B cell (primary cell): ENCODE measurements at regions not wholly inside any gene's neighbourhood (a gene's known extent, or its start where the extent isn't known, plus 50 kb on each side); places are given as distances from the start of the nearest gene placed in this dataset.

Source experiments
- ATAC-seq: fragments of 200-7000 bp; cut with Tn5 transposase; one replicate; pipeline ENCODE4 v1.10.0; 2021; ENCODE audit warnings: low read depth, mild to moderate bottlenecking, moderate number of reproducible peaks, moderate library complexity
- CTCF ChIA-PET: fragments of 350-600 bp; sonication (Branson Sonifier 250); formaldehyde crosslinking; loops from one replicate; lab custom pipeline; 2021; ENCODE audit warnings: antibody characterized with exemption, inconsistent platforms; lab: Charles Lee
- POLR2A ChIA-PET: fragments of 350-600 bp; sonication (Branson Sonifier 250); formaldehyde crosslinking; loops from one replicate; lab custom pipeline; 2021; ENCODE audit warnings: antibody characterized with exemption; lab: Charles Lee
- DNase-seq: peaks from one replicate; pipeline ENCODE4 v3.0.0; 2013
- H2AFZ ChIP-seq: 2 replicates; pipeline ENCODE4 v1.6.1; 2012; ENCODE audit warnings: mild to moderate bottlenecking, low read depth, low read length; ENCODE audit not compliant: insufficient read depth, poor library complexity, severe bottlenecking
- H3K27ac ChIP-seq, 2 donors: 1 replicate in 1 of 2; 2 replicates in 1 of 2; pipeline ENCODE4 v1.5.1; 2012 to 2013; ENCODE audit warnings: low read length in 2 of 2, mild to moderate bottlenecking in 2 of 2, moderate library complexity in 1 of 2
- H3K27me3 ChIP-seq, 4 experiments: fragments of 200-600 bp in 1 of 4; sonication (generic) in 1 of 4; replicated peaks in 1 of 4; 1 replicate in 2 of 4; 2 replicates in 2 of 4; pipeline versions ENCODE4 v1.6.1 to v1.7.0; 2013 to 2016; ENCODE audit warnings: low read length in 3 of 4, mild to moderate bottlenecking in 2 of 4, mixed read lengths in 1 of 4, moderate library complexity in 1 of 4; ENCODE audit not compliant: insufficient read depth in 4 of 4, control insufficient read depth in 3 of 4; ENCODE audit errors: control extremely low read depth in 1 of 4
- H3K36me3 ChIP-seq, 2 experiments: replicated peaks in 1 of 2; 1 replicate in 1 of 2; 2 replicates in 1 of 2; pipeline versions ENCODE4 v1.6.1 to v1.7.1; 2013; ENCODE audit warnings: low read length in 1 of 2; ENCODE audit not compliant: insufficient read depth in 2 of 2, control insufficient read depth in 1 of 2; ENCODE audit errors: control extremely low read depth in 1 of 2, extremely low read depth in 1 of 2
- H3K4me1 ChIP-seq, 2 donors: fragments of 200-600 bp in 1 of 2; sonication (generic) in 1 of 2; 1 replicate in 1 of 2; 2 replicates in 1 of 2; pipeline versions ENCODE4 v1.5.1 to v1.6.1; 2013 to 2017; ENCODE audit warnings: low read length in 2 of 2; ENCODE audit not compliant: control insufficient read depth in 2 of 2, insufficient read depth in 2 of 2
- H3K4me2 ChIP-seq: replicated peaks from 2 replicates; pipeline ENCODE3; 2012; ENCODE audit warnings: mild to moderate bottlenecking, low read depth, low read length; ENCODE audit not compliant: poor library complexity, severe bottlenecking
- H3K4me3 ChIP-seq, 5 experiments: fragments of 200-600 bp in 1 of 5; sonication (generic) in 1 of 5; 1 replicate in 3 of 5; 2 replicates in 2 of 5; pipeline versions ENCODE4 v1.5.1 to v1.7.0; 2011 to 2016; ENCODE audit warnings: low read length in 4 of 5, mild to moderate bottlenecking in 4 of 5, low read depth in 2 of 5, control low read depth in 1 of 5, moderate library complexity in 1 of 5; ENCODE audit not compliant: insufficient read depth in 1 of 5; ENCODE audit errors: control extremely low read depth in 1 of 5, extremely low read depth in 1 of 5
- H3K79me2 ChIP-seq: fragments of 200-600 bp; sonication (generic); one replicate; pipeline ENCODE4 v1.6.0; 2016; ENCODE audit warnings: low read length; ENCODE audit not compliant: control insufficient read depth, insufficient read depth
- H3K9ac ChIP-seq: fragments of 200-600 bp; sonication (generic); 2 replicates; pipeline ENCODE4 v1.6.1; 2017; ENCODE audit warnings: mild to moderate bottlenecking, low read length, moderate library complexity
- H3K9me3 ChIP-seq, 3 donors: one replicate each; pipeline versions ENCODE4 v1.6.1 to v1.7.1; 2013; ENCODE audit warnings: low read length in 2 of 3; ENCODE audit not compliant: control insufficient read depth in 2 of 3, insufficient read depth in 1 of 3; ENCODE audit errors: control extremely low read depth in 1 of 3
- H4K20me1 ChIP-seq: 2 replicates; pipeline ENCODE4 v1.6.0; 2012; ENCODE audit warnings: mild to moderate bottlenecking, low read length; ENCODE audit not compliant: insufficient read depth, control insufficient read depth, poor library complexity, severe bottlenecking
- H3K27ac Mint-ChIP-seq: one replicate; pipeline ENCODE4 v1.8.0; 2021; ENCODE audit warnings: mixed read lengths
- H3K27me3 Mint-ChIP-seq: one replicate; pipeline ENCODE4 v1.8.0; 2021; ENCODE audit warnings: mixed read lengths
- H3K4me1 Mint-ChIP-seq: one replicate; pipeline ENCODE4 v1.8.0; 2021; ENCODE audit warnings: mixed read lengths
- H3K4me3 Mint-ChIP-seq: one replicate; pipeline ENCODE4 v1.8.0; 2021; ENCODE audit warnings: mixed read lengths
- H3K9me3 Mint-ChIP-seq: one replicate; pipeline ENCODE4 v1.8.0; 2022; ENCODE audit warnings: mixed read lengths; ENCODE audit not compliant: insufficient read depth
- CTCF ChIP-seq: fragments of 200-600 bp; IDR thresholded peaks from one replicate; pipeline ENCODE4 v1.8.0; 2022; ENCODE audit warnings: antibody characterized with exemption, mild to moderate bottlenecking
- EZH2 ChIP-seq: IDR thresholded peaks from 2 replicates; pipeline ENCODE4 v1.6.1; 2012; ENCODE audit warnings: borderline replicate concordance, low read depth, mild to moderate bottlenecking, moderate library complexity, low read length; ENCODE audit not compliant: insufficient read depth, poor library complexity, severe bottlenecking
- WGBS: methylation state at CpG from one replicate; pipeline ENCODE4 v1.1.5; 2013; ENCODE audit warnings: missing lambda C conversion rate; ENCODE audit not compliant: insufficient coverage; 5-methylcytosine and 5-hydroxymethylcytosine counted together
- intact Hi-C: fragments of 100-400 bp; cut with micrococcal nuclease; formaldehyde crosslinking; loops from one replicate; pipeline ENCODE4 v1.10.0; 2022

DNA sequence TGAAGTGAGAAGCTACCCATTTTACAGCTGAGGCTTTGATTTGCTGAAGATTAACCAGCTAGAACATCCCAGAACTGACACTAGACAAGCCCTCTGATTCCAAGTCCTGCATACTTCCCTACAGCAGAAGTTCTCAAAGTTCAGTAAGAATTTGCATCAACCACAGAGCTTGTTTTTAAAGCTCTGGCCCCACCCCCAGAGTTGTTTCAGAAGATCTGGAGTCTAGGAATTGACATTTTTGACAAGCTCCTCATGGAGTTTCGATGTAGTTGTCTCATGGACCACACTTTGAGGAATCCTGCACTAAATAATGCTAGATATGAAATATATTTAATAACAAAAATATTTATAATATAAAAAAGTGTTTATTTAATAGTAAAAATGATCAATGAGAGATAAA, 120.3 kb upstream of the ADAMTS18 start:
- Histone ChIP-seq H3K4me1 (no peaks in the 10 kb centered on the region), H3K9me3 (no peaks in the 10 kb centered on the region), H3K4me2 (no peak overlapping the region), H3K27me3 (peaks cover 0 to 2% (median 0%) of the 10 kb centered on the region in 4 experiments), H3K36me3 (no peaks in the 10 kb centered on the region), H4K20me1 (no peaks in the 10 kb centered on the region), H3K4me3 (no peak overlapping the region), H3K79me2 (no peaks in the 10 kb centered on the region), H2AFZ (no peak overlapping the region), H3K9ac (no peak overlapping the region), H3K27ac (no peak overlapping the region)
- no peak for TF ChIP-seq CTCF
- TF ChIP-seq EZH2, result no peak
- Mint-ChIP-seq H3K9me3 (no peaks in the 10 kb centered on the region), H3K27ac (no peak overlapping the region), H3K4me1 (no peaks in the 10 kb centered on the region), H3K27me3 (peaks cover 16% of the 10 kb centered on the region), H3K4me3 (no peak overlapping the region)
- ChIA-PET CTCF (interaction anchor here (0.7 to 1.4 kb wide), 3 partner anchors 8 to 319 kb away, joined by 3 read pairs; no protein-coding TSS in a partner anchor), POLR2A (no interaction called here)
- intact Hi-C loops, result no loop called here
- no peak for DNase-seq
- WGBS, result no CpG with 5 or more reads among the region's 1 CpG
- ATAC-seq, result no peak

GRCh38 chr16:77555791-77556190, 121.0 kb upstream of the ADAMTS18 start:
- intact Hi-C loops, result no loop called here
- CTCF ChIA-PET, result interaction anchor here (1.4 kb wide), 1 partner anchor 15 kb away, joined by 3 read pairs; no protein-coding TSS in a partner anchor
- WGBS, result 93% methylated on average over 11 of the region's 12 CpGs
- Histone ChIP-seq H3K4me2 (no peak overlapping the region), H2AFZ (no peak overlapping the region), H3K27ac (no peak overlapping the region), H3K4me1 (no peaks in the 10 kb centered on the region), H3K79me2 (no peaks in the 10 kb centered on the region), H3K9me3 (no peaks in the 10 kb centered on the region), H4K20me1 (no peaks in the 10 kb centered on the region), H3K36me3 (no peaks in the 10 kb centered on the region), H3K27me3 (peaks cover 0 to 2% (median 0%) of the 10 kb centered on the region in 4 experiments), H3K4me3 (no peak overlapping the region), H3K9ac (no peak overlapping the region)
- no peak for ATAC-seq
- DNase-seq, result no peak
- H3K4me3 Mint-ChIP-seq, result no peak overlapping the region
- POLR2A ChIA-PET, result no interaction called here
- H3K27ac Mint-ChIP-seq, result no peak overlapping the region
- TF ChIP-seq EZH2 (no peak), CTCF (no peak)
- peaks cover 13% of the 10 kb centered on the region for H3K27me3 Mint-ChIP-seq
- H3K4me1 Mint-ChIP-seq, result no peaks in the 10 kb centered on the region
- no peaks in the 10 kb centered on the region for H3K9me3 Mint-ChIP-seq
